HFFc6 (cell line): ENCODE measurements at regions not wholly inside any gene's neighbourhood (a gene's known extent, or its start where the extent isn't known, plus 50 kb on each side); places are given as distances from the start of the nearest gene placed in this dataset.
"Not testable (repeated sequence)": the region's sequence is repeated elsewhere in the genome, so short reads cannot be mapped to it uniquely, and the experiment has no call there.

Source experiments
- DNase-seq: peaks from one replicate; pipeline ENCODE4 v3.0.0-alpha.2; 2018
- H3K27ac Mint-ChIP-seq: 2 replicates; pipeline ENCODE4 v1.8.0; 2020; ENCODE audit warnings: mild to moderate bottlenecking, mixed read lengths
- H3K27me3 Mint-ChIP-seq: 2 replicates; pipeline ENCODE4 v1.8.0; 2021; ENCODE audit warnings: mild to moderate bottlenecking, moderate library complexity, mixed read lengths; ENCODE audit not compliant: insufficient read depth
- H3K36me3 Mint-ChIP-seq: 2 replicates; pipeline ENCODE4 v1.8.0; 2021; ENCODE audit warnings: low read depth, mixed read lengths
- H3K4me1 Mint-ChIP-seq: 2 replicates; pipeline ENCODE4 v1.8.0; 2020; ENCODE audit warnings: low read depth, mixed read lengths
- H3K4me3 Mint-ChIP-seq: 2 replicates; pipeline ENCODE4 v1.8.0; 2020; ENCODE audit warnings: mild to moderate bottlenecking, moderate library complexity, mixed read lengths
- H3K9me3 Mint-ChIP-seq: 2 replicates; pipeline ENCODE4 v1.8.0; 2020; ENCODE audit warnings: mild to moderate bottlenecking, mixed read lengths
- TF ChIP-seq, protein P1 (sequence below): fragments of 200-600 bp; sonication (generic); IDR thresholded peaks from 2 replicates; pipeline ENCODE4 v1.5.0; 2021; ENCODE audit warnings: antibody characterized with exemption, mild to moderate bottlenecking

GRCh38 chr3:124364317-124365020, 365.8 kb upstream of the UMPS start:
- peaks cover 8% of the 10 kb centered on the region for H3K27me3 Mint-ChIP-seq
- H3K9me3 Mint-ChIP-seq, result no peaks in the 10 kb centered on the region
- no peak overlapping the region for H3K27ac Mint-ChIP-seq
- peaks cover 8% of the 10 kb centered on the region; the same call in 1 of the 2 replicates for H3K4me1 Mint-ChIP-seq
- TF ChIP-seq, protein P1, sequence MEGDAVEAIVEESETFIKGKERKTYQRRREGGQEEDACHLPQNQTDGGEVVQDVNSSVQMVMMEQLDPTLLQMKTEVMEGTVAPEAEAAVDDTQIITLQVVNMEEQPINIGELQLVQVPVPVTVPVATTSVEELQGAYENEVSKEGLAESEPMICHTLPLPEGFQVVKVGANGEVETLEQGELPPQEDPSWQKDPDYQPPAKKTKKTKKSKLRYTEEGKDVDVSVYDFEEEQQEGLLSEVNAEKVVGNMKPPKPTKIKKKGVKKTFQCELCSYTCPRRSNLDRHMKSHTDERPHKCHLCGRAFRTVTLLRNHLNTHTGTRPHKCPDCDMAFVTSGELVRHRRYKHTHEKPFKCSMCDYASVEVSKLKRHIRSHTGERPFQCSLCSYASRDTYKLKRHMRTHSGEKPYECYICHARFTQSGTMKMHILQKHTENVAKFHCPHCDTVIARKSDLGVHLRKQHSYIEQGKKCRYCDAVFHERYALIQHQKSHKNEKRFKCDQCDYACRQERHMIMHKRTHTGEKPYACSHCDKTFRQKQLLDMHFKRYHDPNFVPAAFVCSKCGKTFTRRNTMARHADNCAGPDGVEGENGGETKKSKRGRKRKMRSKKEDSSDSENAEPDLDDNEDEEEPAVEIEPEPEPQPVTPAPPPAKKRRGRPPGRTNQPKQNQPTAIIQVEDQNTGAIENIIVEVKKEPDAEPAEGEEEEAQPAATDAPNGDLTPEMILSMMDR, result no peak
- DNase-seq, result no peak
- no peak overlapping the region for H3K4me3 Mint-ChIP-seq
- H3K36me3 Mint-ChIP-seq, result no peaks in the 10 kb centered on the region

DNA sequence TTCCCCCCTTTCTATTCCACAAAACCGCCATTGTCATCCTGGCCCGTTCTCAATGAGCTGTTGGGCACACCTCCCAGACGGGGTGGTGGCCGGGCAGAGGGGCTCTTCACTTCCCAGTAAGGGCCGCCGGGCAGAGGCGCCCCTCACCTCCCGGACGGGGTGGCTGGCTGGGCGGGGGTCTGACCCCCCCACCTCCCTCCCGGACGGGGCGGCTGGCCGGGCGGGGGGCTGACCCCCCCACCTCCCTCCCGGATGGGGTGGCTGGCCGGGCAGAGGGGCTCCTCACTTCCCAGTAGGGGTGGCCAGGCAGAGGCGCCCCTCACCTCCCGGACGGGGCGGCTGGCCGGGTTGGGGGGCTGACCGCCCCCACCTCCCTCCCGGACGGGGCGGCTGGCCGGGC, 363.6 kb upstream of the UMPS start:
- not testable (repeated sequence) for H3K4me1 Mint-ChIP-seq, H3K9me3 Mint-ChIP-seq, H3K4me3 Mint-ChIP-seq, DNase-seq, H3K27ac Mint-ChIP-seq, H3K36me3 Mint-ChIP-seq
- peaks cover 12% of the 10 kb centered on the region for H3K27me3 Mint-ChIP-seq

DNA sequence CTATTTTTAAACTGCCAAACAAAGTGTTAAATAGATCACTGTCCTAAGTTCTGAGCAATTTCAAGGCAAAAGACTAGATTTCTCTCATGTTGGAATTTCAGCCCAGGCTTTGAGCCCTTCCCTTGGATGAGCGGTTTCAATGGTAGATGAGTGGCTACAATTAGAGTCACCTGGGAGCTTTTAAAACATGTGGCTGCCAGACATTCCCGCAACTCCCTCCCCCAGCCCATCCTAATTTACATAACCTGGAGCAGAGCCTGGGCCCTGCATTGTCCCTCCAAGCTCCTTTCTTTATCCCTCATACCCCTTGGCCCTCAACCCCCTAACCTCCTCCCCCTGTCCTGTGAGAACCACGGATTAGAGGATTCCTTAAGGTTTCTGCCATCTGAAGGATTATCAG, 357.5 kb upstream of the UMPS start:
- no peaks in the 10 kb centered on the region for H3K4me1 Mint-ChIP-seq
- DNase-seq, result no peak
- no peaks in the 10 kb centered on the region for H3K9me3 Mint-ChIP-seq
- no peaks in the 10 kb centered on the region for H3K36me3 Mint-ChIP-seq
- H3K27ac Mint-ChIP-seq, result no peak overlapping the region
- TF ChIP-seq, protein P1, result no peak
- H3K4me3 Mint-ChIP-seq, result no peak overlapping the region
- H3K27me3 Mint-ChIP-seq, result peaks cover 13% of the 10 kb centered on the region

DNA sequence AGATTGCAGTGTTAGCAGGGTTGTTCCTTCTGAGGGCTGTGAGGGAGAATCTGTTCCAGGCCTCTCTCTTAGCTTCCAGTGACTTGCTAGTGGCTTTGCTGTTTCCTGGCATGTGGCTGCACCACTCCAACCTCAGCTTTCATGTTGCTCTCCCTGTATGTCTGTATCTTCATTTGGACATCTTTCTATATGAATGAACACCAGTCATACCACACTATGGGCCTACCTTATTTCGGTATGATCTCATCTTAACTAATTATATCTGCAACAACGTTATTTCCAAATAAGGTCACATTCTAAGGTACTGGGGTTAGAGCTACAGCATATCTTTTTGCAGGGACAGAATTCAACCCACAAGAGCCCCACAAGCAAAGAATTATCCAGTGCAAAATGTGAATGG, 356.7 kb upstream of the UMPS start:
- Mint-ChIP-seq H3K9me3 (no peaks in the 10 kb centered on the region), H3K36me3 (no peaks in the 10 kb centered on the region), H3K27me3 (peaks cover 13% of the 10 kb centered on the region), H3K4me3 (no peak overlapping the region), H3K27ac (no peak overlapping the region), H3K4me1 (no peaks in the 10 kb centered on the region)
- DNase-seq, result no peak
- TF ChIP-seq, protein P1, result no peak

- H3K27ac Mint-ChIP-seq, result no peak overlapping the region
- DNase-seq, result no peak
- H3K9me3 Mint-ChIP-seq, result no peaks in the 10 kb centered on the region
- no peaks in the 10 kb centered on the region for H3K36me3 Mint-ChIP-seq
- no peak overlapping the region for H3K4me3 Mint-ChIP-seq
- H3K4me1 Mint-ChIP-seq, result no peaks in the 10 kb centered on the region
- peaks cover 13% of the 10 kb centered on the region for H3K27me3 Mint-ChIP-seq
- TF ChIP-seq, protein P1, result no peak
Measured at GRCh38 chr3:124374583-124374982, 355.7 kb upstream of the UMPS start.

GRCh38 chr3:124381575-124382333, 348.5 kb upstream of the UMPS start:
- no peaks in the 10 kb centered on the region for H3K9me3 Mint-ChIP-seq
- TF ChIP-seq, protein P1, result no peak
- DNase-seq, result peak; percentile 7
- H3K4me3 Mint-ChIP-seq, result no peak overlapping the region
- no peaks in the 10 kb centered on the region for H3K4me1 Mint-ChIP-seq
- H3K27ac Mint-ChIP-seq, result no peak overlapping the region
- H3K27me3 Mint-ChIP-seq, result peaks cover 32% of the 10 kb centered on the region
- no peaks in the 10 kb centered on the region for H3K36me3 Mint-ChIP-seq
